DOHH2 (cell line): ENCODE measurements at regions not wholly inside any gene's neighbourhood (a gene's known extent, or its start where the extent isn't known, plus 50 kb on each side); places are given as distances from the start of the nearest gene placed in this dataset.

Experiments
- CTCF ChIP-seq: fragments of 200-600 bp; sonication (generic); IDR thresholded peaks from one replicate; pipeline ENCODE4 v1.5.1; 2014; ENCODE audit warnings: antibody characterized with exemption, mild to moderate bottlenecking, low read depth, low read length; ENCODE audit not compliant: poor library complexity, severe bottlenecking
- EZH2phosphoT487 ChIP-seq: fragments of 200-600 bp; sonication (generic); IDR thresholded peaks from 2 replicates; pipeline ENCODE4 v1.6.1; 2017; ENCODE audit warnings: borderline replicate concordance, mild to moderate bottlenecking, antibody characterized with exemption, low read length, moderate library complexity, mixed read lengths

- TF ChIP-seq CTCF (no peak), EZH2phosphoT487 (no peak)
Measured at GRCh38 chr5:126020770-126021169, 402.4 kb upstream of the GRAMD2B start.
